ENCODE measurements at regions not wholly inside any gene's neighbourhood (a gene's known extent, or its start where the extent isn't known, plus 50 kb on each side); places are given as distances from the start of the nearest gene placed in this dataset.

- DNase-seq: no peak
These were observed 96.0 kb upstream of the IKZF1 start for GRCh38 chr7:50208378-50208982.

- DNase-seq: no peak
These were observed 96.7 kb upstream of the IKZF1 start for GRCh38 chr7:50207686-50208255.

GRCh38 chr7:50207251-50207564 is 97.3 kb upstream of the IKZF1 start:
- no peak for DNase-seq

- peak; percentile 65 for DNase-seq
These were observed 97.9 kb upstream of the IKZF1 start for GRCh38 chr7:50206453-50207250.

DNA sequence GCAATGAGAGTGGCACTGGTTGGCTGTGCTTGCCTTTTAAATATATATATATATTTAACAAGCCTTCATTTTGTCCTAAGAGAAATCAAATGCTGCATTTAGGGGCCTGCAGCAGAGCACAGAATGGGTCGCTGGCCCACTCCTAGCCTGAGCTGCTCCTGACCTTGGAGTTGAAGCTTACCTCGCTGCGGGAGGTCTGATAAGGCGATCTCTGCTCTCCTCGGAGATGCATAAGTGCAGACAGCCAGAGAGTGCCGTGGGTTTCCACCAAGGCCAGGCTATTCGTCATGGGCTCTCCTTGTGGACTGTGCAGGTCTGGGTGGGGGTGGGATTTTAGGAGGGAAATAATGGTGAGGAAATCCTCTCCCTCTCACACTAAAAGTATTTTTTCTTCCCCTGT is 99.5 kb upstream of the IKZF1 start:
- DNase-seq: no peak

GRCh38 chr7:50204581-50204980 is 99.9 kb upstream of the IKZF1 start:
- DNase-seq: no peak

- DNase-seq: no peak
These were observed 101.0 kb upstream of the IKZF1 start for GRCh38 chr7:50203521-50203920.

DNA sequence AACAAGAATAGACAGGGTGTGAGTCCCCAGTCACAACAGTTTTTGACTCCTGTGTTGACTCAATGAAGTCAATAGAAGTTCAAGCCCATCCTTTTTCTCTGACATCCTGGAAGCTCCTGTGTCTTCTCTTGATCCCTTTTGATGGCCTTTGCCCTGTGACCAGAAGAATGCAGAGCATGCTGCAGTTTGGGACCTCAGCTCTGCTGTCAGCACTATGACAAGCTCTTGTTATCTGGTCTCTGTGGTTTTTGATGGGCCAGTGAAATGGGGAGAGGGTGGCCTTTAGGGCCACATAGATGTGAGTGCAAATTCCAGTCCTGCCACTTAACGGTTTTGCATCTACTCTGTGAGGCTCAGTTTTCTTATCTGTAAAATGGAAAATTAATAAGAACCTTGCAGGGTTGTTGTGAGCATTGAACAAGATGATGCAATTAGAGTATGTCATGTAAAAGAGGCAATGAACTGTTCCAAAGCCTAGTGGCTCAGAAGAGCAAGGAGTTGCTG is 102.4 kb upstream of the IKZF1 start:
- no peak for DNase-seq

DNA sequence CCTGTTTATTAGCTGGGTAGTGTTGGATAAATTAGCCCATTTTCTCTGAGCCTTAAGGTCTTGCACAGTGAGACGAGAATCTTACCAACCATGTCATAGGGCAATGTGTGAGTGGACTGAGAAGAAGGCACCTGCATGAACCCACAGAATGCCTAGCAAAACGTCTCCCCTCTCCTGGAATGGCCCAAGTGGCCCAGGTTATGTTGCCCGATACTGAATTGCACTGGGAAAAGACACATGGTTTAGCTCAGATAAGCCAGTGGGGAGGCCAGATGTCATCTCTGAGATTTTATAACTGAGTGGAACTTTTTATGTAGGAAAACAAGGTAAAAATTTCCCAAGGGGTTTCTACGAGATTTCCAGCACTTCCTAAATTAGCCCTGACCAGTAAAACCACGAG is 104.7 kb upstream of the IKZF1 start:
- no peak for DNase-seq

GRCh38 chr7:50197549-50197948 is 104.5 kb upstream of the ZPBP start:
- peak; percentile 76 for DNase-seq

DNA sequence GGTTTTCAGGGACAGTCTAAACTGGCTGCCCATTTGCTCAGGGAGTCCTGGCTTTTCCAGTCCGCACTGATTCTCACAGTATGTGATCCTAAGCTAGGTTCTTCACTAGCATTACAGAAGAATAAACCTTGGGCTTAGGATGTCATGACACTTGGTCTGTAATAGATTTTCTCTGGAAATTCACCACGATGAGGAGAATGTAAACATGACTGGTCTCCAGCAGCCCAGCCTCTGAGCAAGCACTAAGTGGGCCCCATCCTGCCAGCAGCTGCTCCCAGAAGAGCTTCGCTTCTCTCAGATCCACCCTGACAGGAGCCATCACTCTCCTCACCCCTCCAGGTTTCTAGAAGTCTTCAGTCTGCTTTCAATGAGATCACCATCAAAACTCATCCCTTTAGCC is 103.7 kb upstream of the ZPBP start:
- DNase-seq: no peak

GRCh38 chr7:50190776-50191175 is 97.7 kb upstream of the ZPBP start:
- DNase-seq: no peak

- DNase-seq: no peak
These were observed 96.3 kb upstream of the ZPBP start for GRCh38 chr7:50189371-50189770.

DNA sequence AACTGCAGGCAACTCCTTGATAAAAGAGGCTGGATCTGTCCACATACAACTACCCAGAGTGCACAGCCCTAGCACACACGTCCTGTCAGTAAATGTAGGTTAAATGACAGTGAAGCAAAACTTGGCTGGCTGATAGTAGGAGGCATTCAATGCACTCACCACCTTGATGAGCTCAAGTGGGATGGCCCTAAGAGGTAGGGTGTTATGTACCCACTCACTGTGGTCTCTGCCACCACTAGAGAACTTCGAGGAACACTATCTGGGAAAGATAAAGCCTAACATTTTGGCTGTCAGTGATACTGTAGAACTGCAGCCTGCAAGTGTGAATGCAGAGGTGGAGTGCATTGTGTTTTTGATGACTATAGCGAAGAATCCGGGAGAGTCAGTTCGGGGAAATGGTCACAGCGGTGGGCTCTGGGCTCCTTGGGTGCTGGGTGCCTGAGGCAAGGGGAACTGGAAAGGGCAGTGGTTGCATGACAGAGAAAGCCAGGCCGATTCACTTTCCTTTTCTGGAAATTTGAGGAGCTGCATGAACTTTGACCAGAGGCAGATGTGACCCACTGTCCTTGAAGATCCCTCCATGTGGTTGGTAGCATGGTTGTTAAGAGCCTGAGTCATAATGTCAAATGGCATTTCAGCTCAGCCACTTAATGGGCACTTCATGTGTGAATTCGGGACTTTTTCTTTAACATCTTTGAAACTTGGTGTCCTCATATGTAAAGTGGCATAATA is 93.1 kb upstream of the ZPBP start:
- DNase-seq: no peak

DNA sequence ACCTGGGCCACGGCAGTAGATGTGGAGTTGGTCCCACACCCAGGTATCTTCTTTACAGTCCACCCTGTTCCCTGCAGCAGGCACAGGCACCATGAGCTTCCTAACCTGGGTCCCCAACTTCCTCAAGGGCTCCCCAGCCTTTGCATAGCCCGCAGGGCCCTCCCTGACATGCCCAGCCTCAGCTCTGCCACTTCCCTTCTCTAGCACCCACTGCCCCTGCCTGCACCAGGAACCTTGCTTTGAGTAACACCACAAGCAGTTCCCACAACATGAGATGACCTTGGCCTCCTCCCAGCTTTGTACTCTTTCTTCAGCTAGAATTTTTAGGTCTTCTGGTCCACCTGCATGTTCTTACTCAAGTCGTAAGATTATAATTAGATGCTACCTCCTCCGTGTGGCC is 92.2 kb upstream of the ZPBP start:
- no peak for DNase-seq

DNA sequence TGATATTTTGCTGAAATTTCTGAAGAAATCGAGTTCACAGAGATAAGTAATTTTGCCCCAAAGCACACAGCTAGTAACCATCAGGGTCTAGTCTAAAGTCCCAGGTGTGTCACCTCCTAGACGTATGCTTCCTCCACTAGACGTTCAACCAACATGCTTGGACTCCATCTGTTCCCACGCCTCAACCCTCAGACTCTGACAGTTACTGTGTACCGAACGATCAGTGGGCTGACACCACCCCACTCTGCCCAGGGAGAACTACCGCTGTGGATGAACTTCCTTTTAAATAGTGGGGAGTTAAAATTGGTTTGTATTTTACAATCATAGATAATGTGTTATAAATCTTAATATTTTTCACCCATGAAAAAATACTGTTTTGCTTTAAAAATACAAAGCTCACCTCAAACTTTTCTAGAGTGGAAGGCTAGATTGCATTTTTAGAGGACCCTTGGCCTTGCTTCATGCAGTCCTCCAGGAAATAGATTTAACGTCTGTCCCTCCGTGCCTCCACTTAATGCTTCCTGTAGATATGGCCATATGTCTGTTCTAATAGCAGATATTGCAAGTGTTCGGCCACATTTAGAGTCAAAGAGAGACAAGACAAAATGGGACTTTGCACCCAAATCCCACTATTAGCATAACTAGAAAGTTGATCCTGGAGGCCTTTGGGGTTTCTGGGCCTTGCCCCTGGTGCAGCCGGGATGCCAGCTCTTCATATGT is 91.4 kb upstream of the ZPBP start:
- DNase-seq: no peak

- no peak for DNase-seq
These were observed 89.7 kb upstream of the ZPBP start for GRCh38 chr7:50182759-50183158.

DNA sequence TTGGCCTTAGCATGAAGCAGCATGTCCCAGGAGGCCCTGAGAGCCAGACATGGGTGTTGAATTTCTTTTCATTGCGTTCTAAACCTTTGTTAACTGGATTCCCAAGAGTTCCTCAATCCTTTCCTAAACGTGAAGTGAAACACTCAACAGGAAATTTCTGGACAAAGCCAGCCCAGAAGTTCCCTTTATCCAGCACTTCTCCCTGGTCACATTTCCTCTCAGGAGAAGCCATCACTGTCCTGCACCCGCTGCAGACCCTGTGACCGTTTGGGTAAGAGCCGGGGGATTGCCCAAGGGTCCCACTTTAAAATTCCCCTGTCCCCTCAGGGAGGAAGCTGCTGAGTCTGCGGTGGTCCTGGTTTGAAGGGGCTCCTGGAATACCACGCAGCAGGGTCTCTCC is 88.0 kb upstream of the ZPBP start:
- DNase-seq: no peak

- DNase-seq: no peak
These were observed 85.1 kb upstream of the ZPBP start for GRCh38 chr7:50178166-50178565.

- no peak for DNase-seq
These were observed 81.9 kb upstream of the ZPBP start for GRCh38 chr7:50174948-50175347.

DNA sequence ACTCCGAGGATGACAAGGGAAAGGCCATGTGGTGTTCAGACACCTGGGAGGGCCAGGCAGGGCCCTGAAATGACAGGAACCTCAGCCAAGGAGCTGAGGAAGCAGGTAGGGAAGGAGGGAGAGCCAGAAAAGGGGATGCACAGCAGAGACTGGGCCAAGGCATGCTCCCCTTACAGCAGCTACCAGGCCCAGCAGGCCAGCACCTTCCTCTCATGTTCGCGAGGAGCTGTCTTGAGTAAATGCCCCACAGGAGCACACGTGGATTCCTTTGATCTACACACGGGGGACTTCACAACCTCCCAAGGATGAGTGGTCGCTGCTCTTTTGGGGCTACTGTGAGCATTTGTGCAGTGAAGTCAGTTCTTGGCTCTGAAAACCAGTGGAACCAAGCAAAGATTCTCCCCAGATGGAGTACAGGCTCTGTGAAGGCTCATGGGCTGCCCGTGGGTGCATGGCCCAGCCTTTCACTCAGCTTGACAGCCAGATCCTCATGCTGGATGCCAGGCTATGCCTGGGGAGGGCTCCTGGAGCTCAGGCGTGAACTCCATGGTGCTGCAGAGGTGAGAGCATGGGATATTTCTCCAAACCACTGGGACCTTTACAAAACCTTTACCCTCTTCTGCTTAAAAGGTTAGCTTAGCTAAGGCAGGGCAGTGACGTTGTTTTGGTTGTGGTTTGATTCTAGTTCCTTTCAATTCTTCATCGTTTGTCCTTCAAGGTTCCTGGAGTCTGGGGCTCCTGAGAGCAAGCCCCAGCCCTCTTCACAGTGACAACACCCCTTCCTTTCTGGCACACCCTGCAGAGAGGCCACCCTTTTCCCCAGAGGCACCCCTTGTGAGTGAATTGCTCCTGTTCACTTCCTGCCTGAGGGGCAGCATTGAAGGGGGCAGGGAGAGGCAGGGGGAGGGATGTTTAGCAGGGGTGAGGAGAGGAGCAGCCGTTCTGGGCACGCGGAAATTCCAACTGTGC is 74.2 kb upstream of the ZPBP start:
- no peak for DNase-seq
